HEK293 (cell line): ENCODE measurements at regions not wholly inside any gene's neighbourhood (a gene's known extent, or its start where the extent isn't known, plus 50 kb on each side); places are given as distances from the start of the nearest gene placed in this dataset.

Experiments
- BCL11A ChIP-seq: fragments of 450-650 bp; formaldehyde crosslinking; IDR thresholded peaks from 2 replicates; pipeline ENCODE4 v1.5.1; 2016; ENCODE audit warnings: low read depth, missing biosample characterization, missing genetic modification characterization
- BCL6B ChIP-seq: fragments of 450-650 bp; formaldehyde crosslinking; IDR thresholded peaks from 2 replicates; pipeline ENCODE4 v1.5.1; 2017; ENCODE audit warnings: missing biosample characterization, missing genetic modification characterization
- HIC1 ChIP-seq: fragments of 450-650 bp; formaldehyde crosslinking; IDR thresholded peaks from 2 replicates; pipeline ENCODE4 v1.5.1; 2016; ENCODE audit warnings: missing biosample characterization, missing genetic modification characterization
- HOXA7 ChIP-seq: sonication (generic); formaldehyde crosslinking; IDR thresholded peaks from 2 replicates; pipeline ENCODE4 v1.8.1; 2022; ENCODE audit warnings: missing genetic modification reagents, borderline replicate concordance
- HOXD13 ChIP-seq: sonication (generic); formaldehyde crosslinking; IDR thresholded peaks from 2 replicates; pipeline ENCODE4 v1.8.0; 2022; ENCODE audit warnings: missing genetic modification reagents, borderline replicate concordance
- IKZF3 ChIP-seq: fragments of 450-650 bp; IDR thresholded peaks from 2 replicates; pipeline ENCODE4 v1.5.0; 2018; ENCODE audit warnings: missing biosample characterization, mild to moderate bottlenecking, missing genetic modification characterization, moderate library complexity
- KLF17 ChIP-seq: fragments of 450-650 bp; formaldehyde crosslinking; IDR thresholded peaks from 2 replicates; pipeline ENCODE4 v1.5.1; 2016; ENCODE audit warnings: missing biosample characterization, missing genetic modification characterization
- KLF7 ChIP-seq: fragments of 450-650 bp; formaldehyde crosslinking; IDR thresholded peaks from 2 replicates; pipeline ENCODE4 v1.5.1; 2016; ENCODE audit warnings: missing biosample characterization, missing genetic modification characterization, borderline replicate concordance
- PRDM1 ChIP-seq: fragments of 450-650 bp; formaldehyde crosslinking; IDR thresholded peaks from 2 replicates; pipeline ENCODE4; 2016; ENCODE audit warnings: missing biosample characterization, missing genetic modification characterization
- SCRT1 ChIP-seq: fragments of 450-650 bp; formaldehyde crosslinking; IDR thresholded peaks from 2 replicates; pipeline ENCODE4 v1.5.1; 2016; ENCODE audit warnings: missing biosample characterization, missing genetic modification characterization, borderline replicate concordance
- TRIM28 ChIP-seq: IDR thresholded peaks from 2 replicates; pipeline ENCODE4 v1.6.1; 2011; ENCODE audit warnings: low read length, control low read depth, borderline replicate concordance
- ZBTB20 ChIP-seq: fragments of 450-650 bp; formaldehyde crosslinking; IDR thresholded peaks from 2 replicates; pipeline ENCODE4 v1.5.1; 2016; ENCODE audit warnings: missing biosample characterization, missing genetic modification characterization
- ZBTB48 ChIP-seq: fragments of 450-650 bp; formaldehyde crosslinking; IDR thresholded peaks from 2 replicates; pipeline ENCODE4 v1.5.1; 2016; ENCODE audit warnings: missing biosample characterization, missing genetic modification characterization
- ZBTB8A ChIP-seq: fragments of 450-650 bp; formaldehyde crosslinking; IDR thresholded peaks from 2 replicates; pipeline ENCODE4 v1.5.1; 2016; ENCODE audit warnings: missing biosample characterization, missing genetic modification characterization
- ZFP41 ChIP-seq: fragments of 450-650 bp; formaldehyde crosslinking; IDR thresholded peaks from 2 replicates; pipeline ENCODE4 v1.5.1; 2016; ENCODE audit warnings: missing biosample characterization, missing genetic modification characterization, borderline replicate concordance
- ZNF169 ChIP-seq: fragments of 450-650 bp; formaldehyde crosslinking; IDR thresholded peaks from 2 replicates; pipeline ENCODE4 v1.5.1; 2016; ENCODE audit warnings: missing biosample characterization, missing genetic modification characterization
- ZNF184 ChIP-seq: fragments of 450-650 bp; IDR thresholded peaks from 2 replicates; pipeline ENCODE4 v1.5.1; 2018; ENCODE audit warnings: missing biosample characterization, mild to moderate bottlenecking, missing genetic modification characterization
- ZNF19 ChIP-seq: fragments of 450-650 bp; formaldehyde crosslinking; IDR thresholded peaks from 2 replicates; pipeline ENCODE4; 2016; ENCODE audit warnings: missing biosample characterization, missing genetic modification characterization, low read depth
- ZNF239 ChIP-seq: fragments of 450-650 bp; formaldehyde crosslinking; IDR thresholded peaks from 2 replicates; pipeline ENCODE4 v1.5.1; 2016; ENCODE audit warnings: missing biosample characterization, missing genetic modification characterization
- ZNF26 ChIP-seq: fragments of 450-650 bp; formaldehyde crosslinking; IDR thresholded peaks from 2 replicates; pipeline ENCODE4 v1.5.1; 2016; ENCODE audit warnings: missing biosample characterization, missing genetic modification characterization
- ZNF274 ChIP-seq, 2 experiments: fragments of 200-500 bp in 1 of 2; fragments of 450-650 bp in 1 of 2; sonication (Bioruptor generic) in 1 of 2; formaldehyde crosslinking in 1 of 2; IDR thresholded peaks; 2 replicates each; pipeline versions ENCODE4 v1.5.1 to v1.6.1; 2014 to 2016; ENCODE audit warnings: borderline replicate concordance in 1 of 2, inconsistent platforms in 1 of 2, low read length in 1 of 2, missing biosample characterization in 1 of 2, missing genetic modification characterization in 1 of 2
- ZNF302 ChIP-seq: fragments of 450-650 bp; formaldehyde crosslinking; IDR thresholded peaks from 2 replicates; pipeline ENCODE4 v1.5.1; 2016; ENCODE audit warnings: missing biosample characterization, missing genetic modification characterization, low read depth
- ZNF324 ChIP-seq: fragments of 450-650 bp; formaldehyde crosslinking; IDR thresholded peaks from 2 replicates; pipeline ENCODE4 v1.5.1; 2016; ENCODE audit warnings: missing biosample characterization, missing genetic modification characterization
- ZNF354C ChIP-seq: fragments of 450-650 bp; formaldehyde crosslinking; IDR thresholded peaks from 2 replicates; pipeline ENCODE4 v1.5.1; 2016; ENCODE audit warnings: missing biosample characterization, missing genetic modification characterization, low read depth, borderline replicate concordance
- ZNF423 ChIP-seq: fragments of 450-650 bp; formaldehyde crosslinking; IDR thresholded peaks from 2 replicates; pipeline ENCODE4 v1.5.1; 2016; ENCODE audit warnings: missing biosample characterization, missing genetic modification characterization
- ZNF433 ChIP-seq: fragments of 450-650 bp; formaldehyde crosslinking; IDR thresholded peaks from 2 replicates; pipeline ENCODE4 v1.5.1; 2016; ENCODE audit warnings: missing biosample characterization, missing genetic modification characterization, low read depth
- ZNF473 ChIP-seq: fragments of 450-650 bp; formaldehyde crosslinking; IDR thresholded peaks from 2 replicates; pipeline ENCODE4 v1.5.1; 2017; ENCODE audit warnings: missing biosample characterization, missing genetic modification characterization
- ZNF555 ChIP-seq: fragments of 450-650 bp; formaldehyde crosslinking; conservative IDR thresholded peaks from 2 replicates; pipeline ENCODE4 v1.5.1; 2017; ENCODE audit warnings: missing biosample characterization, mild to moderate bottlenecking, missing genetic modification characterization, inconsistent platforms
- ZNF561 ChIP-seq: fragments of 450-650 bp; IDR thresholded peaks from 2 replicates; pipeline ENCODE4 v1.5.1; 2018; ENCODE audit warnings: missing biosample characterization, missing genetic modification characterization, borderline replicate concordance
- ZNF585B ChIP-seq: fragments of 450-650 bp; formaldehyde crosslinking; IDR thresholded peaks from 2 replicates; pipeline ENCODE4 v1.5.1; 2016; ENCODE audit warnings: missing biosample characterization, missing genetic modification characterization
- ZNF596 ChIP-seq: fragments of 450-650 bp; IDR thresholded peaks from 2 replicates; pipeline ENCODE4 v1.5.0; 2018; ENCODE audit warnings: missing biosample characterization, mild to moderate bottlenecking, missing genetic modification characterization, moderate library complexity
- ZNF623 ChIP-seq: fragments of 450-650 bp; formaldehyde crosslinking; IDR thresholded peaks from 2 replicates; pipeline ENCODE4 v1.5.1; 2016; ENCODE audit warnings: missing biosample characterization, missing genetic modification characterization
- ZNF624 ChIP-seq: fragments of 450-650 bp; formaldehyde crosslinking; IDR thresholded peaks from 2 replicates; pipeline ENCODE4 v1.5.1; 2017; ENCODE audit warnings: missing biosample characterization, missing genetic modification characterization
- ZNF660 ChIP-seq: fragments of 450-650 bp; IDR thresholded peaks from 2 replicates; pipeline ENCODE4 v1.5.1; 2018; ENCODE audit warnings: missing biosample characterization, mild to moderate bottlenecking, missing genetic modification characterization

- TF ChIP-seq ZNF555 (no peak), ZNF660 (tag by site-specific recombination) (no peak), SCRT1 (tag by site-specific recombination) (peak; percentile 54), IKZF3 (tag by site-specific recombination) (peak; percentile 89), ZFP41 (tag by site-specific recombination) (no peak), ZNF561 (peak; percentile 88), ZNF274 (IDR thresholded peaks at IDR 0.05; ENCODE audit: low read length) (no peak), ZNF274 (tag by site-specific recombination; IDR thresholded peaks at IDR 0.05; ENCODE audit: borderline replicate concordance) (no peak), HOXD13 (CRISPR knock-in tag) (peak; percentile 89), ZNF302 (tag by site-specific recombination) (no peak), ZNF423 (tag by site-specific recombination) (peak; percentile 74; the same call in 1 of the 2 replicates), HOXA7 (CRISPR knock-in tag) (no peak), BCL6B (0 out of 2 replicates have a peak, but pooled peaks have one; percentile 29), KLF7 (no peak), ZNF324 (tag by site-specific recombination) (0 out of 2 replicates have a peak, but pooled peaks have one; percentile 36), BCL11A (tag by site-specific recombination) (0 out of 2 replicates have a peak, but pooled peaks have one; percentile 27), ZNF169 (no peak), ZNF354C (tag by site-specific recombination) (no peak), PRDM1 (no peak), ZNF184 (tag by site-specific recombination) (no peak), TRIM28 (peak; percentile 96; the same call in 1 of the 2 replicates), HIC1 (tag by site-specific recombination) (peak; percentile 89), ZNF239 (tag by site-specific recombination) (no peak), ZNF19 (tag by site-specific recombination) (no peak), ZNF585B (tag by site-specific recombination) (no peak), ZNF624 (tag by site-specific recombination) (no peak), ZBTB20 (tag by site-specific recombination) (no peak), ZNF473 (tag by site-specific recombination) (no peak), ZNF433 (tag by site-specific recombination) (no peak), KLF17 (no peak), ZBTB8A (tag by site-specific recombination) (0 out of 2 replicates have a peak, but pooled peaks have one; percentile 36), ZNF26 (tag by site-specific recombination) (no peak), ZNF596 (tag by site-specific recombination) (peak; percentile 75), ZBTB48 (tag by site-specific recombination) (no peak), ZNF623 (tag by site-specific recombination) (no peak)
Observed at GRCh38 chr13:74324338-74324737, 190.1 kb upstream of the KLF12 start (continued).
